ENCODE measurements at regions not wholly inside any gene's neighbourhood (a gene's known extent, or its start where the extent isn't known, plus 50 kb on each side); places are given as distances from the start of the nearest gene placed in this dataset.

- no peak overlapping the region for H3K27ac ChIP-seq
- DNase-seq (ENCODE audit: low spot score): no peak
- ChIA-PET CTCF (no interaction called here), POLR2A (ENCODE audit: low non-redundant PET) (no interaction called here)
- no peak for TF ChIP-seq CTCF (conservative IDR thresholded peaks at IDR 0.05; ENCODE audit: low read depth)
Observed at GRCh38 chr3:178455946-178456345, 80.3 kb upstream of the KCNMB2 start.

GRCh38 chr3:178456621-178457285 lies 79.5 kb upstream of the KCNMB2 start:
- ChIA-PET CTCF (no interaction called here), POLR2A (ENCODE audit: low non-redundant PET) (no interaction called here)
- no peak for TF ChIP-seq CTCF (conservative IDR thresholded peaks at IDR 0.05; ENCODE audit: low read depth)
- DNase-seq (ENCODE audit: low spot score): no peak
- no peak overlapping the region for H3K27ac ChIP-seq

- TF ChIP-seq CTCF (conservative IDR thresholded peaks at IDR 0.05; ENCODE audit: low read depth): no peak
- DNase-seq (ENCODE audit: low spot score): no peak
- POLR2A ChIA-PET (ENCODE audit: low non-redundant PET): no interaction called here
- no peak overlapping the region for H3K27ac ChIP-seq
- CTCF ChIA-PET: interaction anchor here (0.6 kb wide), 1 partner anchor 224 kb away, joined by 3 read pairs; no protein-coding TSS in a partner anchor
Observed at GRCh38 chr3:178457511-178457910, 78.7 kb upstream of the KCNMB2 start.

GRCh38 chr3:178458313-178459037 lies 77.8 kb upstream of the KCNMB2 start:
- no peak overlapping the region for H3K27ac ChIP-seq
- ChIA-PET POLR2A (ENCODE audit: low non-redundant PET) (no interaction called here), CTCF (interaction anchor here (0.6 kb wide), 1 partner anchor 225 kb away, joined by 3 read pairs; no protein-coding TSS in a partner anchor)
- no peak for DNase-seq (ENCODE audit: low spot score)
- TF ChIP-seq CTCF (conservative IDR thresholded peaks at IDR 0.05; ENCODE audit: low read depth): no peak

- DNase-seq (ENCODE audit: low spot score): no peak
- CTCF ChIA-PET: no interaction called here
- no peak for TF ChIP-seq CTCF (conservative IDR thresholded peaks at IDR 0.05; ENCODE audit: low read depth)
- H3K27ac ChIP-seq: no peak overlapping the region
- POLR2A ChIA-PET (ENCODE audit: low non-redundant PET): no interaction called here
Observed at GRCh38 chr3:178459038-178459410, 77.2 kb upstream of the KCNMB2 start.

GRCh38 chr3:178465260-178466180 lies 70.7 kb upstream of the KCNMB2 start:
- no peak for TF ChIP-seq CTCF (conservative IDR thresholded peaks at IDR 0.05; ENCODE audit: low read depth)
- CTCF ChIA-PET: interaction anchor here (0.5 kb wide), 1 partner anchor 42 kb away, joined by 3 read pairs; no protein-coding TSS in a partner anchor
- no peak overlapping the region for H3K27ac ChIP-seq
- DNase-seq (ENCODE audit: low spot score): no peak
- POLR2A ChIA-PET (ENCODE audit: low non-redundant PET): no interaction called here

All from RWPE1 (cell line).